NCI-H748 (cell line): ENCODE measurements at regions not wholly inside any gene's neighbourhood (a gene's known extent, or its start where the extent isn't known, plus 50 kb on each side); places are given as distances from the start of the nearest gene placed in this dataset.
"Not testable (repeated sequence)": the region's sequence is repeated elsewhere in the genome, so short reads cannot be mapped to it uniquely, and the experiment has no call there.

Experiments
- DNase-seq: peaks from one replicate; lab custom pipeline; 2025; ENCODE audit not compliant: unreplicated experiment; lab: John Stamatoyannopoulos, UW

GRCh38 chr6:2611092-2611491 lies 139.6 kb downstream of the MYLK4 start:
- DNase-seq = no peak

- no peak for DNase-seq
Observed at GRCh38 chr6:2608503-2608902, 142.2 kb downstream of the MYLK4 start.

GRCh38 chr6:2600363-2600762 lies 150.4 kb downstream of the MYLK4 start:
- no peak for DNase-seq

- no peak for DNase-seq
Observed at GRCh38 chr6:2599817-2600216, 150.9 kb downstream of the MYLK4 start.

GRCh38 chr6:2598867-2599266 lies 151.9 kb downstream of the MYLK4 start:
- DNase-seq = no peak

- DNase-seq = no peak
Observed at GRCh38 chr6:2597991-2598390, 152.7 kb downstream of the MYLK4 start.

- DNase-seq = not testable (repeated sequence)
Observed at GRCh38 chr6:2597457-2597856, 153.3 kb downstream of the MYLK4 start.

GRCh38 chr6:2596222-2596621 lies 154.5 kb downstream of the MYLK4 start:
- DNase-seq = no peak

GRCh38 chr6:2594868-2595267 lies 155.9 kb downstream of the MYLK4 start:
- DNase-seq = no peak

- DNase-seq = no peak
Observed at GRCh38 chr6:2593167-2593566, 157.6 kb downstream of the MYLK4 start.

- no peak for DNase-seq
Observed at GRCh38 chr6:2589171-2589661, 161.5 kb downstream of the MYLK4 start.

GRCh38 chr6:2583459-2583858 lies 167.3 kb downstream of the MYLK4 start:
- no peak for DNase-seq

GRCh38 chr6:2582268-2582667 lies 168.5 kb downstream of the MYLK4 start:
- DNase-seq = peak; percentile 76

GRCh38 chr6:2581611-2582010 lies 169.1 kb downstream of the MYLK4 start:
- DNase-seq = no peak

GRCh38 chr6:2581011-2581410 lies 169.7 kb downstream of the MYLK4 start:
- DNase-seq = no peak

GRCh38 chr6:2579804-2580570 lies 170.7 kb downstream of the MYLK4 start:
- no peak for DNase-seq

GRCh38 chr6:2579241-2579761 lies 171.4 kb downstream of the MYLK4 start:
- DNase-seq = no peak

- DNase-seq = no peak
Observed at GRCh38 chr6:2578767-2579166, 172.0 kb downstream of the MYLK4 start.

- DNase-seq = no peak
Observed at GRCh38 chr6:2576499-2576898, 174.2 kb downstream of the MYLK4 start.

- DNase-seq = no peak
Observed at GRCh38 chr6:2575236-2575635, 175.5 kb downstream of the MYLK4 start.

GRCh38 chr6:2569420-2569819 lies 181.3 kb downstream of the MYLK4 start:
- not testable (repeated sequence) for DNase-seq

- DNase-seq = no peak
Observed at GRCh38 chr6:2566048-2566447, 184.7 kb downstream of the MYLK4 start.

GRCh38 chr6:2565499-2565898 lies 185.2 kb downstream of the MYLK4 start:
- no peak for DNase-seq
